Stimulated activated CD4-positive, alpha-beta T cell treated with anti-CD3 and anti-CD28 coated beads, TNF-alpha, amount 100 ng/mL, for 24 hours (primary cell): ENCODE measurements at regions not wholly inside any gene's neighbourhood (a gene's known extent, or its start where the extent isn't known, plus 50 kb on each side); places are given as distances from the start of the nearest gene placed in this dataset.

ENCODE experiments used
- DNase-seq, 3 experiments: peaks; one replicate each; pipeline ENCODE4 v3.0.0-alpha.2; 2020; ENCODE audit warnings: low read depth in 3 of 3

DNA sequence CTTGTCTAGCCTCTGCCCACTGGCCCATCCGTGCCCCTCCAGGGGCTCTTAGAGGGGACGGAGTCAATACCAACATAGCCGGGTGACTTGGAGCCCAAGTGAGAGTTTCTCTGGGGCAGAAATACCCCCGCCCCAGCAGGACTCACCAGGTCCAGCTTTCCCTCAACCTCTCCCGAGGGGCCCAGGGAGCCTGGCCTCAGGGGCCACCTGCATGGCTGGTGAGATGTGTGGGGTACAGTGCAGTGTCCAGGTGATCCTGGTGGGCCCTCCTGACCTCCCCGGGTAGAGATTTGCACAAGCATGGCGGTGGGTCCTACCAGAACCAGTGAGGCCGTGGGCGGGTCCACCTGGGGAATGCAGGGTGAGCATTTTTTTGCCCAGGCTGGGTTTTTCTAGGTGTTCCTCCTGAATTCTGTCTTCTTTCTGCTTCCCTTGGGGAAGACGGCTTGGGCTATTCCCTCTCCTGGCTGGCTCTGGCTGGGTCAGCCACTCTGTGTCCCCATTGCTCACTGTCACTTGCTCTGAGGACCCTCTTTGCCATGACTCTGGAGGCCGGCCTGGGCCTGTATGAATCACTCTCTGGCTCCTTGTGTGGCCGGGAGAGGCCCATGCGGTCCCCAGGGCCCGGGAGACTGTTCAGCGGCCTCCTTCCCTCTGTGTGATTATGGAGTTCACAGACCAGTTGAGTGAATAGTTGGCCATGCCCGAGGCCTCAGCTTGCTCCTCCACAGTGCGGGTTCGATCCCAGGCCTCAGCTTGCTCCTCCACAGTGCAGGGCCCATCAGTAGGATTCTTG, 71.0 kb upstream of the NKX1-1 start:
- no peak for DNase-seq

DNA sequence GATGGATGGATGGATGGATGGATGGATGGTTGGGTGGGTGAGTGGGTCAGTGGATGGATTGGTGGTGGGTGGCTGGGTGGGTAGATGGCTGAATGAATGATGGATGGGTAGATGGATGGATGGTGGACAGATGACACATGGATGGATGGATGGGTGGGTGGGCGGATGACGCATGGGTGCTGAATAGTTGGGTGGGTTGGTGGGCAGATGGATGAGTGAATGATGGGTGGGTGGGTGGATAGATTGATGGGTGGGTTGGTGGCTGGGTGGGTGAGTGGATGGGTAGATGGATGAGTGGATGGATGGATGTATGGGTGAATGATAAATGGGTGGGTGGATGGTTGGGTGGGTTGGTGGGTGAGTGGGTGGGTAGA, 69.9 kb upstream of the NKX1-1 start:
- no peak for DNase-seq

DNA sequence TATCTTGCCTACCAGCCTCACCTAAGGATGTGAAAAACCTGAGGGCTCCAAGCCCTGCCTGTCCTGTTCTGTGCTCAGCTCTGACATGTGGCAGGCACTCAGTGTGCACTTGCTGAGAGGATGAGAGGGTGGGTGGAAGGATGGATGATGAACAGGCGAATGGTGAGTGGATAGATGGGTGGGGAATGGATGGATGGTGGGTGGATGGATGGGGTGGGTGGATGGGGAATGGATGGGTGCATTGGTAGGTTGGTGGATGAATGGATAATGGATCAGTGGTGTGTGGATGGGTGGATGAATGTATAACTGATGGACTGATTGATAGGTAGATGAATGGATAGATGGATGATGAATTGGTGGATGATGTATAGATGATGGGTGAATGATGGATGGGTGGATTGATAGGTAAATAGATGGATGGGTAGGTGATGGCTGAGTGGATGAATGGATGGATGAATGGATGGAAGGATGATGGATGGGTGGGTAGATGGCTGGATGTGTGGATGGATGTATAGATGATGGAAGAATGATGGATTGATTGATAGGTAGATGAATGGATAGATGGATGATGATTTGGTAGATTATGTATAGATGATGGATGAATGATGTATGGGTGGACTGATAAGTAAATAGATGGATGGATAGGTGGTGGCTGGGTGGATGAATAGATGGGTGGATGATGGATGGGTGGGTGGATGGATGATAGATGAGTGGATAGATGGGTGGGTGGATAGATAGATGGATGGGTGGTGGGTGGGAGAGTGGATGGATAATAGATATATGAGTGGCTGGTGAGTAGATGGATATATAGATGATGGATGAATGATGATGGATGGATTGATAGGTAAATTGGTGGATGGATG, 69.3 kb upstream of the NKX1-1 start:
- no peak for DNase-seq

DNA sequence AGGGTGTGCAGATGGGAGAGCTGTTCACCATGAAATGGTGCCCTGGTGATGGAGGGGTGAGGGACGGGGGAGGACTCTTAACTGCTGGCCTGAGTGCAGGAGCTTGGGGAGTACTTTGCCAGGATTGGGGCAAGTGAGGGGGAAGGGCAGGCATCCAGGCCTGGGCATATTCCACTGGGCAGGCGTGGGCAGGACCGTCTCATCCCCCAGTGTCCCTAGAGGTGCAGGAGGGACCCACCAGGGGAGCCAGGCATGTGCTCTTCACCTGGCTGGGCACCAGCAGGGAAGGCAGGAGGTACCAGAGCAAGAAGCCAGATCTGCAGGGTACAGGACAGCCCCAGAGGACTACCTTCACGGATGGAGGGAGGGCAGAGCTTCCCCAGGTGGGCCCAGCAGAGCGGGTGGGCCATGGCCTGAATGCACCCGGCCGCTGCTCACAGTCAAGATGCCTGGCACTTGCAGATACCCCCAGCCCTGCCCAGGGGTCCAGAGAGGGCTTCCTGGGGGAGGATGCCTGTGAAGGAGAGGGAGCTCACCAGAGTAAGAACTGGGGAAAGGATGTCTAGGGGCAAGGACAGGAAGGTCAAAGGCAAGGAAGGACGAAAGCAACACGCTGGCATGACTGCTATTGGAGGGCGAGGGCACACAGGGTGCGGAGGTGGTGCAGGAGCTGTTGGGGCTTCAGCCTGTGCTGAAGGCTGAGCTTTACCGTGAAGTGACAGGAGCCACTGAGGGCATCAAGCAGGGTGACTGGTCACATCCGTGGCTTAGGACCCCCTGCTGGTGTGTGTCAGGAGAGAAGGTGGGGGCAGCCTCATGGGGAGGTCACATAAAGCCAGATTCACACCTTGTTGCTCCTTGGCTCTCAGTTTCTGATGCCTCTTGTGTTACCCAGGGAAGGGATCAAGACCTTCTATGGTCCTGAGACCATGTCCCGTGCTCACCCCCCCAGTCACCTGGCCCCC, 68.2 kb upstream of the NKX1-1 start:
- DNase-seq = no peak

DNA sequence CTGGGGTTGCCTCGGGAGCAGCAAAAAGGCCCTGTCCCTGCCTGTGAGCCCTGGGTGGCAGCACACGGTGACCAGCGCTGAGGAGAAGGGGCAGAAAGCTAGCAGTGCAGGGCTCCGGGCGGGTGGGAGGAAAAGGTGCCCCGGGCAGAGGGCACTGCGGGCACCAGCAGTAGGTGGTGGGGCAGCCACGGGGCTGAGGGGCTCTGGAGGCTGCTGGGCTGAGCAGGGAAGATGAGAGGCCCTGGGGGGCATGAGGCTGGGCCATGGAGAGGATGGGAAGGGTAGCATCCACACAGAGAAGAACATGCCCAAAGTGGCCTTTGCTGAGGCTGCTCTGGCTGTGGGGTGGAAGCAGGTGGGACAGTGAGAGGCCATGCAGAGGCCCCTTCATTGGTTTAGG, 67.5 kb upstream of the NKX1-1 start:
- DNase-seq = no peak

DNA sequence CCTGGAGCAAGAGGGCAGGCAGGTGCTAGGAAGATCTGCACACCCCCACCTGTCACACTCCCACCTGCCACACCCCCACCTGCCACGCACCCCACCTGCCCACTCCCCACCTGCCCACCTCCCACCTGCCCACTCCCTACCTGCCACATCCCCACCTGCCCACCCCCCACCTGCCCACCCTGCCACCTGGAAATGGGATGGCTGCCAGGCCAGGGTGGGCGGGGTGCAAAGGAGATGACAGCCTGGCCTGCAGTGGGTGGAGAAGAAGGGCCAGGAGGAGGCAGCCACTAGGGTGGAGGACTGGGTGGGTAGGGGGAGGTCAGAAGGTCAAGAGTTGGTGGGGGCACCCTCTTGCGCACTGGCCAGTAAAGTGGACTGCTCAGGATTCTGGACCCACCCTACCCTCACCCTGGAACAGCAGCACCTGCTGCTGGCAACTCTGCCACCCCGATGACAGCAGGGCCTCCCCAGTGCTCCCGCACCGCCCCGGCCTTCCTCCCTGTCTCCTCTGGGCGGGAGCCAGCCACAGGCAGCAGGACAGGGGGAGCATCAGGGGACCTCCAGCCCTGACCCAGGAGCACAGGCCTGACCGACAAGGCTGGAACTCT, 66.8 kb upstream of the NKX1-1 start:
- no peak for DNase-seq

DNA sequence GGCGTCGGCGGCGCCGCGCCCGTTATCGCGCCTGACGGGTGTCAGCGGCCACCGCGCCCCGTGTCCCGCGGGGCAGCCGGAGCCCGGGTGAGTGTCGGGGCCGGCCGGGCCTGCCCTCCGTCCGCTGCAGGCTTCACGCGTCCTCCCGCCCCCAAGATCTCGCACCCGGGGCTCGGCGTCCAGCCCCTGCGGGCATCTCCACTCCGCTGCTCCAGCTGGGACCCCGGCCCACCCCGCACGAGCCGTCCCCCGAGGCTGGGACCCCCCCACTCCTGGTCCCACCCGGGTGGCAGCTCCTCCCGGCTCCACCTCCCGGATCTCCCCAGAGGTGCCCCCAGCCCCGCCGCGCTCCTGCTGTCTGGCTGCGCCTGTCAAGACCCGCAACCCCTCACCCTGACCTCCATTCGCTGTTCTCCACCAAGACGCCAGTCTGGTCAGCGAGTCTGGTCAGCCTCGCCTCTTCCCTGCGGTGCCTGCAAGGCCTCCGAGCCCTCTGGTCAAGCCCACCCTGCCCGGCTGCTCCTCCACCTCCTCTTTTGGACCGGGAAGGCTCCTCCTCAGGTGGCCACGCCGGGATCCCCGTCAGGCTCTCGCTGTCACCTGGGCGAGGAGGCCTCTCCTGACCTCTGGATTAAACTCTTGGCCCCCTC, 66.0 kb upstream of the NKX1-1 start:
- no peak for DNase-seq

DNA sequence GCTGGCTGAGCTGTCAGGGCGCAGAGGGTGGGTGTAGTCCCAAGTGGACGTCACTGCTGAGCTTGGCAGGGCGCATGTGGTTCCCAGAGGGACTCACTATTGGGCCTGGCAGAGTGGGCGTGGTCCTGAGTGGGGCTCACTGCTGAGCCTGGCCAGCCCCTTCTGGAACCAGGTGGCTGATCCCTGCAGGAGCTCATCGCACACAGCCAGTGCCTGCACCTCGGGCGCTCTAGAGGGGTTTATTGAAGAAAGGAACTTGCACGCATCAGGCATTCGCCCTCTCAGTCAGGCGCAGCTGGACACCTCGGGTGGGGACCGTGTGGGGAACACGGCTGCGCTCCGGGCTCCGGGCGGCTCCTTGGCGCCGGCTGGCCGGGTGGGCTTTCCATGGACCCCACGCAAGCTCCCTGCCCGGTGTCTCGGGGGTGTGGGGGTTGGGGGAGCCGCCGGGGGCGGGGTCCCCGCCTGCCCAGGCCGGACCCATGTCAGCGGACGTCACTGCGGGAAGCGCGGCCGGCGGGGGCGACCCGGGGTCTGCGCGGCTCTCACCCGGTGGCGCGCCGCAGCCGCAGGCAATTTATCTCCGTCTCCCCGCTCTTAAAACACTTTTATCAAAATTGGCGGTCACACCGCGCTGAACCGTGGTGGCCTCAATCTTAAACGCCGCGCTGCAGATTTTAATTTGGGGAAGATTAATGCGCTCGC, 65.4 kb upstream of the NKX1-1 start:
- DNase-seq = no peak

DNA sequence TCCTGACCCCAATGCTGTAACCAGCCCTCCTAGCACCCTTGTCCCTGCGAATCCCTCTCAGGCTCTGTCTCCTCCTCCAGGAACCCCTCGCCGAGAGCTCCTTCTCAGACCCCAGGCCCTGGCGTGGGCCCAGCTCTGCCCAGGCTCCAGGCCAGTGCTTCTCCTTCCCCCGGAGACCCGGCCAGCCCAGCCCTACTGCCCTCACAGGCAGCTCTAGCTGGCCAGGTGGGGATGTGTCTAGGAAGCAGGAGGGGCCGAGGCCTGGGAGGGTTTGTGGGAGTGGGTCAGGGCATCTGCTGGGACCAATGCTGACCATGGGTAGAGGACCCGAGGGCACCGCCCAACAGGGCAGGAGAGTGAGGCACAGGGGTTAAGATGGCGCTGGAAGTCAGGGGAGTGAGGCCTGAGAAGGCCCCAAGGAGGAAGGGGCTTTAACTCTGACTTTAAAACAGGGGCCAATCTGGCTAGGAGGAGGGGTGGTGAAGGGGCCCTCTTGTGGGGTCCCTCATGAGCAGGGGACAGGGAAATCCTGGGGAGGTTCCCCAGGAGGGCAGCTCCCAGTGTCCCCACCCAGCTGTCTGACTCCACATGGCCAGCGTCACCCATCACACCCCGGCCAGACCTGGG, 64.7 kb upstream of the NKX1-1 start:
- DNase-seq = no peak

DNA sequence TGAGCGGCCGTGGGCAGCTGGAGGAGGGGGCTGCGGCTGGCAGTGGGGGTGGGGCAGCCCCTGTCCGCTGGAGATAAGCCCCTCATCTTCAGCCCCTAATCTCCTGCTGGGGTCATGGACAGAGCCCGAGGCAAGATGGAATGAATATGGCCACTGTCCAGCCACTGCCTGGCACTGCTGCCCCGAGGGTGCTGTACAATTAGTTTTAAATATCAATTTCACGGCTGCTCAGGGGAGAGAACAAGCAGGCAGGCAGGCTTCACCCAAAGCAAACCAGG, 64.1 kb upstream of the NKX1-1 start:
- DNase-seq = no peak

DNA sequence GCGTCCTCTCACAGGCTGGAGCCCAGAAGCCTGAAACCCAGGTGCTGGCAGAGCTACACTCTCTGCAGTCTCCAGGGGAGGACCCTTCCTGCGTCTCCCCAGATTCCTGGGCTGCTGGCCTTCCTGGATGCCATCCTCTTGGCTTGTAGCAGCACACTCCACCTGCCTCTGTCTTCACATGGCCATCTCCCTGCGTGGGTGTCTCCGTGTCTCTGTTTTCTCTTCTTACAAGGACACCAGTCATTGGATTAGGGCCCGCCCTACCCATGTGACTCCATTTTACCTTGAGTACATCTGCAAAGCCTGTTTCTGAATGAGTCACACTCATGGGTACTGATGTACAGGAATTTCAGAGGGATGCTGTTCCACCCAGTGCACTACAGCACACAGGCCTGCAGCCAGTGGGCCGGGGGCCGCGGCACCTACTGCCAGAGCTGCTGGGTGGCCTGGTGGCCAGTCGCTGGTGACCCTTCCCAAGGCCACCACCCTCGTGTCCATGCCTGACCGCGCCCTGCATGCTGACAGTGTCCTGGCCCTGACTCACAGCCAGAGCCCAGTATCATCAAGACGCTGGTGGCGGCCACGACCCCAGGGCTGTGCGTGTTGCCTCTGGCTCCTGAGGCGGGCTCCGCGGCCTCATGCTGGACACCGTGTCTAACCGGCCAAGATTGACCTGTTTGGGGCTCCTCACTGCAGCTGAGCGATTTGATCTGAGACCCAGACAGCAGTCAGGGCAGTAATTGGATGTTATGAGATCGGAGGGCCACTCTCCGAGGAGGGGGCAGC, 63.6 kb upstream of the NKX1-1 start:
- no peak for DNase-seq

DNA sequence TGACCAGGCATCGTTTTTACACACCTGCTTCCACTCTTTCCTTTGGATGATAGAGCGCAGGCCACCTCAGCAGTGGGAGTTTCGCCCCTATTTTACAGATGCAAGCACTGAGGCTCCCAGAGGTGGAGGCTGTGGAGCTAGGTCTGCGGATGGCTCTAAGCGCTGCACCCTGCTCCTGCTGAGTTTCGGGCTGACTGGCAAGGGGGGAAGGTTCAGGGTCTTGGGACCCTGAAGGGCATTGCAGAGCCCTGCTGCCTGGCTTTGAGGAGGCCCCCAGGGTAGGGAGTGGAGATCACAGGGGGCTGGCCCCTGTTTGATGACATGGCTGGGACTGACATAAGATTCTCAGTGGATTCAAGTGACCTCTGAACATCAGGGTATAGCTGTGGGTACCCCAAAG, 62.8 kb upstream of the NKX1-1 start:
- no peak for DNase-seq

DNA sequence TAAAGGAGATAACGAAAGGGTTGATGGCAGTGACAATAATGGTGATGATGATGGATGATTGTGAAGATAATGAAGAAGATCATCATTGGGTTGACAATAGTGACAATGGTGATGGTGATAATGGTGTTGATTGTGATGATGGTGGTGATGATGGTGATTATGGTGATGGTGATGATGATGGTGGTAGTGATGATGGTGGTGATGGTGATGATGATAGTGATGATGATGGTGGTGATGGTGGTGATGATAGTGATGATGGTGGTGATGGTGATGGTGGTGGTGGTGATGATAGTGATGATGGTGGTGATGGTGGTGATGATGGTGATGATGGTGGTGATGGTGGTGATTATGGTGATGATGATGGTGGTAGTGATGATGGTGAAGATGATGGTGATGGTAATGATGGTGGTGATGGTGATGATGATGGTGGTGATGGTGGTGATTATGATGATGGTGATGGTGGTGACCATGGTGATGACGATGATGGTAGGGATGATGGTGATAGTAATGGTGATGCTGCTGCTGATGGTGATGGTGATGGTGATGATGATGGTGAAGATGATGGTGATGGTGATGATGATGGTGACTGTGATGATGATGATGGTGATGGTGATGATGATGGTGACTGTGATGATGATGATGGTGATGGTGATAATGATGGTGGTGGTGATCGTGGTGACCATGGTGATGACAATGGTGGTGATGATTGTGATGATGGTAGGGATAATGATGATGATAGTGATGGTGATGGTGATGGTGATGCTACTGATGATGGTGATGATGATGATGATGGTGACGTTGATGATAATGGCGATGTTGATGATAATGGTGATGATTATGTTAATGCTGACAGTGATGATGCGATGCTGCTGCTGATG, 61.6 kb upstream of the NKX1-1 start:
- no peak for DNase-seq

DNA sequence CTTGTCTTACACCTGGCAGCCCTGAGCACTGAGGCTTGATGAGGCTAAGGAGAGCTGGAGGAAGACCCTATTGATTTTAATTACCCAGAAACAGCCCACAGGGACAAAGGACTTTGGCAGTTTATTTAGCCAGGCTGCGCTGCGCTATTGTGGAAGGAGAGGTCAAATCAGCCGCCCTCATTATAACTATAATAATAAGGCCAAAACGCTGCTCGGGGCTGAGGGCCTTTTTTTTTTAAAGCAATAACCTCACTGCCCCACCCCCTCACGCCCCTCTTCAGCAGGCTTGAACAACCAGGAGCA, 60.6 kb upstream of the NKX1-1 start:
- DNase-seq = no peak

DNA sequence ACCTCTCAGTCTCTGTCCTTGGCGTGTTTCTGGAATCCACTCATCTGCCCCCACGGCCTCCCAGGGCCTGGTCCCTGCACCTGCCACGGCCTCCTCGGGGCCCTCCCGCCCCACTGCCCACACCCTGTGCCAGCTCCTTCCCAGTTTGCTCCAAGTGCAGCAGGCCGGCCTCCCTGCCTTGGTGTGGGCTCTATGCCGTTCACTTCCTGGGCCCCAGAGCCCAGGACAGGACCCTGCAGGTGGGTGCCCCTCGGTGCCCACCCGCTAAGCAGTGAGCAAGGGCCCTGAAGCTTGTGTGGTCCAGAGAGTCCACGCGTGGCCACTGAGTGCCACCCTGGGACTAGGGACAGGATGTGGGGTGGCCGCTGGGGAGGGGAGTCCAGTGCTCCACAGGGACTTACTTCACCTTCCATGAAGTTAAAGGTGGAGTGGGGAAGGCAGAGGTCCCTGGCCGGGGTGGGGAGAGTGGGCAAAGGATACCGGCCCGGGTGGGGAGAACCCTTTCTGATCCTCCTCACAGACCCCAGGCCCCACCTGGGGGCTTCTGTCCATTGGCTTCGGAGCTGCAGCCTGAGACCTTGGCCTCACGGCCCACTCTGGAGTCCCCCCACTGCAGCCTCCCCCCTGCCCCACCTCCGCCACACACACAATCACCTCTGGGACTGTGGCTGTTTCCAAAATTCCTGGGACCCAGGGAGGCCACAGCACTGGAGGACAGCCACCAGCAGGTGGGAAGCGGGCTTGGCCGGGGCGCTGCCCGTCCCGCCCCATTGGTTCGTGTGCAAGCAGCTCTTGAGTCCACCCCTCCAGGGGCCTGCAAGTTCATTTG, 60.0 kb upstream of the NKX1-1 start:
- DNase-seq = no peak

DNA sequence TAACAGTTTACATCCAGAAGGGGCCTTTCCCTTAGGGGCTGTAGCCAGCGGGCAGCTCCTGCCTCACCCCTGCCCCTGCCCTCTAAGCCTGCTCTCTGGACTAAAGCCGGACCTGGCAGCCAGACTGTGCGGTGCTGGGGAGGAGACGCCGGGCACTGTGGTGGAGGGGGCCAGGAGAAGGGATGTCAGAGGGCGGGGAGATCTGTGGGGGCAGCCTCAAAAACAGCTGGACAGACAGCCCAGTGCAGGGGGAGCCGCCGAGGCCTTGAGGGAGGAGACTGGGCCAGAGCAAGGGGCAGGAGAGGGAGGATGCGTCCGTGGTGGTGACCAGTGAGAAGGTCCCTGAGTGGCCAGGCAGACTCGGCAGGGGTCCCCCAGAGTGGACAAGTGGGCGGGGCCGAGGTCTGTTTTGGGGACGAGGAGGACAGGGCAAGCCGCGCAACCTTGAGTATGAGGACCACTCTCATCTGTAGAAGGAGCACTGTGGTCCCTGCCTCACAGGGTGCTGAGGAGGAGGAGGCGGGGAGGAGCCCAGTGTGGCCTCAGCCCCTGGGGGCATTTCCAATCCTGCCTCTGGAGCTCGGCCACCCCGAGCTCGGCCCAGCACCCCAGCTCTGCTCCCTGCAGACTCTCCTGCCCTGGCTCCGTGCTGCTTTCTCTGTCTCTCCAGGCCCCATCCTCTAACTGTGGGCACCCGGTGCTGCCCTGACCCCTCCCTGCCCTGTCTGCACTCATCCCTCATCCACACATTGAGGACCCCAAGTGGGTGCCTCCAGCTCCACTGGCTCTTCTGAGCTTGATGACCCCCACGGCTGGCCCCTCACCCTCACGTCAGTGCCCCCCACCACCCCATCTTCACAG, 59.2 kb upstream of the NKX1-1 start:
- no peak for DNase-seq
